HG03460 (cell line): ENCODE measurements at regions not wholly inside any gene's neighbourhood (a gene's known extent, or its start where the extent isn't known, plus 50 kb on each side); places are given as distances from the start of the nearest gene placed in this dataset.
A peak's percentile ranks its signal among the peaks of the same experiment; 100 is the strongest.
"Not testable (repeated sequence)": the region's sequence is repeated elsewhere in the genome, so short reads cannot be mapped to it uniquely, and the experiment has no call there.

Source experiments
- ATAC-seq: cut with Tn5 transposase; IDR thresholded peaks from one replicate; pipeline ENCODE4 v1.9.1; 2021; ENCODE audit not compliant: unreplicated experiment

- ATAC-seq: no peak
Observed at GRCh38 chr2:150371044-150371818, 116.2 kb downstream of the RND3 start.

GRCh38 chr2:150370561-150370960, 116.9 kb downstream of the RND3 start:
- no peak for ATAC-seq

GRCh38 chr2:150369862-150370261, 117.6 kb downstream of the RND3 start:
- no peak for ATAC-seq

- no peak for ATAC-seq
Observed at GRCh38 chr2:150358468-150358807, 129.0 kb downstream of the RND3 start.

- peak; percentile 81 for ATAC-seq
Observed at GRCh38 chr2:150357770-150358467, 129.5 kb downstream of the RND3 start.

- no peak for ATAC-seq
Observed at GRCh38 chr2:150355440-150355839, 132.0 kb downstream of the RND3 start.

GRCh38 chr2:150353376-150353775, 134.1 kb downstream of the RND3 start:
- ATAC-seq: no peak

GRCh38 chr2:150351922-150352321, 135.5 kb downstream of the RND3 start:
- ATAC-seq: no peak

GRCh38 chr2:150350500-150350899, 137.0 kb downstream of the RND3 start:
- no peak for ATAC-seq

- ATAC-seq: no peak
Observed at GRCh38 chr2:150346806-150347205, 140.7 kb downstream of the RND3 start.

- no peak for ATAC-seq
Observed at GRCh38 chr2:150341982-150342680, 145.3 kb downstream of the RND3 start.

GRCh38 chr2:150339951-150340350, 147.5 kb downstream of the RND3 start:
- ATAC-seq: no peak

GRCh38 chr2:150339282-150339681, 148.2 kb downstream of the RND3 start:
- ATAC-seq: no peak

- no peak for ATAC-seq
Observed at GRCh38 chr2:150335596-150335995, 151.9 kb downstream of the RND3 start.

- ATAC-seq: no peak
Observed at GRCh38 chr2:150332383-150332782, 155.1 kb downstream of the RND3 start.

- ATAC-seq: no peak
Observed at GRCh38 chr2:150327564-150328489, 159.6 kb downstream of the RND3 start.

- no peak for ATAC-seq
Observed at GRCh38 chr2:150325656-150326314, 161.7 kb downstream of the RND3 start.

- ATAC-seq: not testable (repeated sequence)
Observed at GRCh38 chr2:150323071-150323470, 164.4 kb downstream of the RND3 start.

- no peak for ATAC-seq
Observed at GRCh38 chr2:150320608-150321007, 166.9 kb downstream of the RND3 start.
